T-helper 2 cell (primary cell): ENCODE measurements at regions not wholly inside any gene's neighbourhood (a gene's known extent, or its start where the extent isn't known, plus 50 kb on each side); places are given as distances from the start of the nearest gene placed in this dataset.
"Not testable (repeated sequence)": the region's sequence is repeated elsewhere in the genome, so short reads cannot be mapped to it uniquely, and the experiment has no call there.

ENCODE experiments used
- DNase-seq, 5 experiments: peaks; one replicate each; pipeline versions ENCODE4 v3.0.0 to v3.0.0-alpha.2; 2012 to 2022

DNA sequence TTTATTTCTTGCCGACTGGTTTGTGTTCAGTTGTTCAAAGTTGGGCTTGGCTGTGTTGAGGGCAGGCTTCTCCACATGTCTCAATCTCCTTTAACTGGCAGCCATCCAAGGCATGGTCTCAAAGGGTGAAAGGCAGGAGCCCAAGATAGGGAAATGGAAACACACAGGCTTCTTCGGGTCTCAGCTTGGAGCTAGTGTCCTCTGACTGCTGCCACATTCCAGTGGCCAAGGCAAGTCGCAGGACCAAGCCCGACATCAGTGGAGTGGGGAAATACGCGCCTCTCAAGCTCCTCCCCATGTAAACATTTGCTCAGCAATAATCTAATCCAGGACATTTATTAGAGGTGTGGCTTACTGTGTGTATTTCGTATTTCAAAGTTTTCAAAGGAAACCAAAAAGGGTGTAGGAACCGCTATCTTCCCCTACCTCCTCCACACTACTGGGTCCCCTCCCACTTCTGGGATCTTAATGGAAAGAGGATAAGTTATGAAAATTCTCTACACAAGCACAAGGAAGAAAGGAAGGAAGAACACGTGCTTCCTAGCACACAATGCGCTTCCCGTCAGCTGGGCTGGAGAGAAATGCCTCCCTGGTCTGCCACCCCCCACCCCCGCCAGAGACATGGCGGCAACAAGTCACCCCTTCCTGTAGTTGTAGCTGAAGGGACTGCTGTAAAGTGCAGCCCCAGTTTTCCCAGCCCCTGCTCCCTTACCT lies 181.7 kb downstream of the FAM43A start:
- no peak for DNase-seq

DNA sequence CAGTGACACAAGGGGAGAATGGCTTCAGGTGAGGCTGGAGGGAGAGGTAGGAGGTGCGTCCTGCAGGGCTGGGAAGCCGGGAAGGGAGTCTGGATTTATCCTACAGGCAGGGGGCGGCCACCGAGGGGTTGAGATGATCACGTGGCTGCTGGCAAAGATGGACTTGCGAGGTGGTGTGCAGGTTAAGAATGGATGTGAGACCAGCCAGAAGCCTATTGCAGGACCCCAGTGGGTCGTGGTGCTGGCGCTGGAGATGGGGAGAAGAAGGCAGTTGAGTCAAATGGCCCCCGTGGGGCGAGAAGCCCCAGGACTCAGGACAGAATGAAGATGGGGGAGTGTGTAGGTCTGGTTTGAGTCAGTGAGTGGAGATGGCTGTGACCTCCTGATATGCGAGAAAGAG lies 183.1 kb downstream of the FAM43A start:
- no peak for DNase-seq

DNA sequence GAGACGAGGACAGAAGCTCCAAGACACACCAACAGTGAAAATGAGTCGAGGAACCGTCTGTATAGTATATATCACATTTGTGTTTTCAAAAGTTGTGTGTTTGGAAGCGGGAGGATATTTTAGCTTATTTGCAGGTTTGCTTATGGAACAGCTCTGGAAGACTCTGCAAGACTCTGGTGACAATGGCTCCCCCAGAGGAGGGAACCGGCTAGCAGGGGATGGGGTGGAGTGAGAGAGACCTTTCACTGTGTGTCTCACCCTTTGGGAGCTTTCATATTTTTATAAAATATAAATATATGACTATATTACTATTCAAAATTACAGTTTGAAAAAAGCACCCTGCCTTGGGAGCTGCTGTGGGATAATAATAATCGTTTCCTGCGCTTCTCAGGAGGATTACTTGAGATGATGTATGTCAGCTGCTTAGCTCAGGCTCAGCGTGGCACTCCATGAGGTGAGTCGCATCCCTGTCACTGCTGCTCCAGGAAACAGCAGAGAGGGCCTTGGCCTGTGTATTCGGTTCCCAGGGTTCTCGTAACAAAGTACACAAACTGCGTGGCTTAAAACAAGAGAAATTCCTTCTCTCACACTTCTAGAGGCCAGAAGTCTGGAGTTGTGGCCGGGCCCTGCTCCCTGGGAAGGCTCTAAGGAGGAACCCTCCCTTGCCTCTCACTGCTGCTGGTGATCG lies 183.9 kb downstream of the FAM43A start:
- DNase-seq: no peak

DNA sequence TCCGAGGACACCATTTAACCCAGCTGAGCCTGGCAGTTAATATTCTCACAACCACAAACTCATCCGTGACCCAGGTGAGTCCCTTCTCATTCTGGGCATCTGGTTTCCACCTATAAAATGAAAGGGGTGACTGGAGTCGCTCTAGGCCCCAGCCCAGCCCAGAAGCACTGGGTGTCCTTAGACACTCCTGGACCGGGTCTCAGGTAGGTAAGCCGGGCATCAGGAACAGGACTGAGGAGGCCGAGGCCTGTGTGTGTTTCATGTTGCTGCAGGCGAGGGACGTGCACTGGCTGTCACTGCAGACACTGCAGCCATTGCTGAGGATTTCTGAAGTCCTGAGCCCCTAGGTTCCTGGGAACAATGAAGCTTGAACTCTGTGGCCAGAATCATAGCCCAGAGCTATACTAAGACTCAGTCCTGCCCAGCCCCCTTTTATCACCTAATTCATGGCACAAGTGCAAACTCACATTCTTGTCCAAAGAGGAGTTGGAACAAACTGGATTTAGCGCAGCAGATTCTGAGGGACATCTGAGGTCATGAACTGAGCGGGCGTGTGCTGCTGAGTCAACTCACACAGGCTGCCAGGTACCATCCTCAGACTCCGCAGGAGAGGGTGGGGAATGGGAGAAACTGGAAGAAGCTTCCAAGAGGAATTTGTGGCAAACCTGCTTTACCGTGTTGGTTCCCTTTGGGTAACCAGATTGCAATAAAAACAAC lies 184.9 kb downstream of the FAM43A start:
- DNase-seq: no peak

DNA sequence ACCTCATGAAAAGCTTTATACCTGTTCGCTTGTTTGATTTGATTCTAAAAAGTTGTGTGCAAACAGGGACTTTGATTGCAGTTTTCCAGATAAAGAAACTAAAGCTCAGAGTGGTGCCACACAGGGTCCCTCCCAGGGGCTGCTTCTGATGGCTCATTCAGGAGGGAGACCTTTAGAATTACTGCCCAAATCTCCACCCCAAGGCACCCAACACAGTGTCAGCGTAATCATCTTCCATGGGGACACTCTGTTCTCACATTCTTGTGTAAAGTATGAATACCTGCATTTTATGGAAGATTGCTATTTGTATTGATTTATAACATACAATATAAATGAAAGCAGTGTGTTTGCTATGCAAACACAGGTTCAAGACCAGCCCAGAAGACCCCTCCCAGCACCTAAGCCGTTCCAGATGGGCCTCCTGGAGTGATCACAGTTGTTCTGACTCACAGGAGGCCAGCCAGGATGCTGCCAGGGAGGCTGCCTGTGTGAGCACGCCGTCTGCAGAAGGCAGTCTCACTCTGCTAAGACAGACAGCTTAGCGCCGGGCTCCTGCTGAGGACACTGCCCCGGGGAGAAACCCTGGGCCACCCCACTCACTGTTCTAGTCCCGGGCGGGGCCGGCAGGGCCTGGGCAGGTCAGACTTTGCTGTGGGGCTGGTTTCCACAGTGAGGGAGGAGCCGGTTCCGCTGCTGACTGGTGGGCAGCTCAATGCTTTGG lies 185.6 kb downstream of the FAM43A start:
- no peak for DNase-seq

DNA sequence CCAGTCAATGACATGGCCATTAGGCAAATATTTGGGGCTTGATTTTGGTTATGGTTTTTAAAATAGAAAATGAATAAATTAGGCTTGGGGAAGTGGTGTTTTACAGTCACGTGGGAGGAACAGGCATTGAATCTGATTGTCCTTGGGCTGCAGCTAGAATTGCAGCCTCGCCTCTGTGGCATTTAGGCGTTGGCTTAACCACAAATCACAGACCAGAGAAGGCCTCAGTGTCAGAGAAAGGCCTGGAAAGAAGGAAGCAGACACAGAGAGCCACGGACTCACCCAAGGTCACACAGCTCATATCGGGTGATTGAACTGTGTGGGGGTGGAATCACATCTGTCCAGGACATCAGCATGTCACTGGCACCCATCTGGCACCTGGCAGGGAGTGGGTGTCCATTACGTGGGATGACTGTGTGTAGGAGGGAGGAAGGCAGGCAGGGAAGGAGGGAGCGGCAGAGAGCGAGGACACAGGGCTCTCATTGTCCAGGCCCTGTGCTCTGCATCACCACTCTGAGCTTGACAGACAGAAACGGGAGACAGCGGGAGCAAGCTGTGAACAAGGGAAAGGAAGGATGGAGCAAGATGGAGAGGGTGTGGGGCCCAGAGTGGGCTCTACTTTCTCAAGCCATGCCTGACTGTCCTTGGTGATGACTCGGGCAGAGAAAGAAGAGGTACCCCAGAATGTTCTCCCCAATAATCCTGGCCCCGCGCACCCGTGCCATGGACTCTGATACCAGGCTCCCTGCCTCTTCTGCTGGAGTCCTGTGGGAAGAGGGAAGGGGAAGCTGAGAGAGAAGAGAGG lies 186.4 kb downstream of the FAM43A start:
- no peak for DNase-seq

DNA sequence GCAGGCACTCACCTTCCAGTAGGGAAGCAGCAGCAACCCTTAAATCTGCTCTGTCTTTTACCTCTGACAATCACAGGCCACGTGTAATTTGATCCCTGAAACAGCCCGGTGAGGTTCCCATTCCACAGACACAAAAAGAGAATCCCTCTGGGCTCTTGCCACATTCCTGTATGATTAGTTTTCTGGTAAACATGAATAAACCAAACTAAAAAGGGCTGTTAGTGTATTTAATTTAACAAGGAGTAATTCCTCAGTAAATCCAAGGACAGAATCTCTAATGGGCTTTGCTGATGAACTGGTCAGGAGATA lies 186.9 kb downstream of the FAM43A start:
- DNase-seq: no peak

DNA sequence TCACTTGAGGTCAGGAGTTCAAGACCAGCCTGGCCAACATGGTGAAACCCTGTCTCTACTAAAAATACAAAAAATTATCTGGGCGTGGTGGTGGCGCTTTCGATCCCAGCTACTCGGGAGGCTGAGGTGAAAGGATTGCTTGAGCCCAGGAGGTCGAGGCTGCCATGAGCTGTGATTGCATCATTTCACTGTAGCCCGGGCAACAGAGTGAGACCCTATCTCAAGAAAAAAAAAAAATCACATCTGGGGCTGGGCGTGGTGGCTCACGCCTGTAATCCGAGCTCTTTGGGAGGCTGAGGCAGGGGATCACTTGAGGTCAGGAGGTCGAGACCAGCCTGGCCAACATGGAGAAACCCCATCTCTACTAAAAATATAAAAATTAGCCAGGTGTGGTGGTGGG lies 187.8 kb downstream of the FAM43A start:
- not testable (repeated sequence) for DNase-seq

DNA sequence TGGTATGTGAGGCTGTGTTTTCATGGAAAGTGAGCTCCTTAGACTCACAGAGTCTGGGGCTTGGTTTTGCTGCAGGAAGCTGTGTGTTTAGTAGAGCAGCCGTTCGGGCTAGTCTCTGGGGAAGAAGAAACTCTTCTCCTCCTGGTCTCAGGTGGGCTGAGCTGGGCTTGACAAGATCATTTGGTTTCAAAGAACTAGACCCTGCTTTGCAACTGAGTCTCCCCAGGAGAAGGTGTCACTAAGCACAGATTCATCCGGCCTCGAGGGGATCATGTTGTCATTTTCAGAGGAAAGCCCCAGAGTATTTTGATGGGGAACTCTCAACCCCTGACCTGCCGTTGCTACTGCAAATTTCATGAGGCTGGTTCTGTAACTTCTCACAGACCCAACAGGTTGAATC lies 188.5 kb downstream of the FAM43A start:
- no peak for DNase-seq

DNA sequence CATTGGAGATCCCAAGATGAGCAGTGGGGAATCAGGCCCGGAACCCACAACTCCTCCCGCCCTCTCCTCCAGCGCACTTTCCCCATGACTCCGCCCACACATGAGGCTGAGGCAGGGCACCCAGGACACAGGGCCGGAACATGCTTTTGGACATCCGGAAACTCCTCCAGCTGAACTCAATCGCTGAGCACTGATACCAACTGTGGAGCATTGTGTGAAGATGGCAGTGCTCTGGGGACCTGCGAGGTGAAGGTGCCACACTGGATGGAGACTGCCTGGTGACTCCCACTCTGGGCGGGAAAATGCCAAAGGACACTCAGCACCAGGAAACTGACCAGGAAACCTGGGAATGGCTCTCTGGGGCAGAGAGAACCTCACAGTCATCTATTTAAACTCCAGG lies 189.1 kb downstream of the FAM43A start:
- DNase-seq: no peak

DNA sequence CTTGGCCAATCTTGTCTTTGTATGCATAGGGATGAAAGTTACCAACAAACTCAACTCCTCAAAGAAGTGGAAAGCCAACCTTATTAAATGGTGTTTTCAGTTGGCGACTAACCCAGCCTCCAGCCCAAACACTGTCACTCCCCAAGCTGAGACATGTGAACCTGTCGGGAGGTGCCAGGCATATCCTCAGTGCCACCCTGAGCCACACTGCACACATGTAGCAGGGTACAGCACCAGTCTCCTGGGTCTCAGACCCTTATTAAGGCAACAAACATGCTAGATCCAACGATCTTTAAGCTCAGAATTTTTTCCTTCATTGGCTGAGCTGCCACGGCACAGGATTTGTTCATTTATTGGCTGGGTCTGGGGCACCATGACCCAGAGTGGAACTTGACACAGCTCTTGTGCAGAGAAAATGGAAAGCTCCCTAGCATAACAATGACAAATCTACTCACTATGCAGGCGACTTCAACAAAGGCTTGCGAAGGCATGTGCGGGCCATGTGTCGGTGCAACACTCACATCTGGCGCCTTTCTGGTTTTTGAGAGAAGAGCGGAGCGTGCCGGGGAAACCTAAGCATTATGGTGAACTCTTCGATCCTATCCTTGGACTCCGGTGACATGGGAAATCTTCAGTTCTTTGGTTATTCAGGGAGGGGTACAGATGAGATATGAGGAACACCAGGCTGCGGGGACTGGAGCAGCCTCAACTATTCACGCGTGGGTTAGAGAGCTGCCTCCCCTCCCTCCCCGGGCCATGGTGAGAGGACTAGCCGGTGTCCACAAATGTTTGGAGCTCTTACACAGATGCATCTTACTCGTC lies 190.1 kb downstream of the FAM43A start:
- DNase-seq: no peak

DNA sequence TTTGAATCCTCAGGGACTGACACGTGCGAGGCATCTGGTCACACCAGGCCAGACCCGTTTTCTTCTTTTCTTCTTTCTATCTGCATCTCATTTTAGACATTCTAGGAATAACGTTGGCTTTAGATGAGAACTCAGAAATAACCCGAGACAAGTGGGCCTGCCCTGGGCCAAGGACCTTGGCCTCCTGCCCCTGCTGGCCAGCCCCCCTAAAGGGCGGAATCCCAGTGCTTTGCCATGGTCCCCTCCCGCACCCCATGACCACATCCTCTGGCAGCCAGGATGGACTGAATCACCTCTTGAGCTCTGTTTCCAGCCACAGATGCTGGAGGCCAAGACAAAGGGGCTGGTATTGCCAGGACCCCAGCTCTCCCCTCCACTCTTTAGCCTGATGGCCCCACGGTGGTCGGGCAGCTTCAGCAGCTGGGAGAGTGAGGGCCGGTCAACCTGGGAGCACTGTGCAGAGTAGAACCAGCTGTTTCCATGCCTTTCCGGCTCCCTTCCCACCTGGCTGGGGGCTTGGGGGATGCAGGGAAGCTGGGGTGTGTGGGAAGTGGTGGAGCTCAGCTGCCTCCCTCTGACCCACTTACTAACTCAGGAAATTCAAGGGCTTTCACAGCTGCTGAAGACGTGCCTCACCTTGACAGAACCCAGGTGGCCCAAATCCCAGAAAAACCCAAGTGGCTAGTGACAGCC lies 190.9 kb downstream of the FAM43A start:
- DNase-seq: no peak

DNA sequence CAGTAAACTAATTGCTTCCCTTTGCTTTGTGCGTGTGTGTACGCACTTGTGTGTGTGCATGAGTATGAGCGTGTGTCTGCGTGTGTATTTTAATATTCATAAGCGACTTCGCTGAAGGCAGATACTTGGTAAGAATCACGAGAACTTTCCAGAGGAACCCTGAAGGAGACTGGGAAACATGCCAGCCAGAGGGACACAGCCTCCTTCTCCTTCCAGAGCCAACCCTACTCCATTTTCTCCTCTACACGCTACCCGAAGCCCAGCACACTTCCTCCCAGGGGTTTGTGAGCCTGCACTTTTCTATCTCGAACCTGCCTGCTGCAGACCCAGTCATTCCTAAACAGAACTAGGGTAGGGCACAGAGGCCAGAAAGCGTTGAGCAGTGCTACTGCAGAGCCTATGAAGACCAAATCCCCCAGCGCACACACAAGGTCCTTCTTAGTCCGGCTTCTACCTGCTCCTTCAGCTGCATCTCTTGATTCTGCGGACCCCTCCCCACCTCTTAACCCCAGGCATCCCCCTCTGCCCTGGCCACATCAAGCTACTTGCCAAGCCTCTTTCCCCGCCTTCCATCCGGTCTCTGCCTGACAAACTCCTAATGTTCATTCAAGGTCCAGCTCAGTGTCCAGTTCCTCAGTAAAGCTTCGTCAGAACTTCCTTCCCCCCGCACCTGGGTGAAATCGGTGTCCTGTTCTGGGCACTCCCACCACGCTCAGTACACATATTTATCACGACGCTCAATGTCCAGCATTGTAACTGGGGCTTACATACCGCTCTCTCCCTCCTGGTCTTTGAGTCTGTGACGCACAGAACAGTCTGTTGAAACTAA lies 191.8 kb downstream of the FAM43A start:
- no peak for DNase-seq

DNA sequence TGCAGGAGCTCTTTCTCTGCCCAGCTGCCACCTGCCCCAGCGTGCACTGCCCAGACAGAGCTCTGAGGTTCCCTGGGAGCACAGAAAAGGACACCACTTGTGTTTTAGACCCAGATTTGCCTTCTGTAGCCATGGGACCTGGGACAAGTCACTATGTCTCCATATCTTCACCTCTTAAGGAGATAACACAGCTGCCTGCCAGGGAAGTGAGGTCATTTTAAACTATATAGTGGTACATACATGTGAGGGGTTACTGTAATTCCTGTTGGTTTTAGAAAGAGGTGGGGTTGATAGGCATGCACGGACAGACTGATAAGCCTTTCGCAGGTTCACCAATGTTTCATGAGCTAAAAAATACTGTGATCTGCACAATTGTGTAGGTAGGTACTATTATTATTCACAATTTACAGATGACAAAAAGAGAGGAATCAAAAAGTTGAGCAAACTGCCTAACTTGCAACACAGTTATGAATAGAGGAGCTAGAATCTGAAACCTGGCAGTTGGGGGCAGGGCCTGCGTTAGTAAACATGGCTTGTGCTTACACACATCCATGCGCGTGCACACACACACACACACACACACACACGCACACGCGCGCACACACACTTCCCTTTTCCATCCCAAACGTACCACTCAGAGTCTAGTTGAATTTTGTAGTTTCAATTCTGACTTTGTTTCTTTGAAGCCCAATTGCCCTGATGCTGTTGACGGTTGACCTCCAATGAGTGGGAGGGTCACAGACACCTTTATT lies 193.6 kb downstream of the FAM43A start:
- DNase-seq: no peak

DNA sequence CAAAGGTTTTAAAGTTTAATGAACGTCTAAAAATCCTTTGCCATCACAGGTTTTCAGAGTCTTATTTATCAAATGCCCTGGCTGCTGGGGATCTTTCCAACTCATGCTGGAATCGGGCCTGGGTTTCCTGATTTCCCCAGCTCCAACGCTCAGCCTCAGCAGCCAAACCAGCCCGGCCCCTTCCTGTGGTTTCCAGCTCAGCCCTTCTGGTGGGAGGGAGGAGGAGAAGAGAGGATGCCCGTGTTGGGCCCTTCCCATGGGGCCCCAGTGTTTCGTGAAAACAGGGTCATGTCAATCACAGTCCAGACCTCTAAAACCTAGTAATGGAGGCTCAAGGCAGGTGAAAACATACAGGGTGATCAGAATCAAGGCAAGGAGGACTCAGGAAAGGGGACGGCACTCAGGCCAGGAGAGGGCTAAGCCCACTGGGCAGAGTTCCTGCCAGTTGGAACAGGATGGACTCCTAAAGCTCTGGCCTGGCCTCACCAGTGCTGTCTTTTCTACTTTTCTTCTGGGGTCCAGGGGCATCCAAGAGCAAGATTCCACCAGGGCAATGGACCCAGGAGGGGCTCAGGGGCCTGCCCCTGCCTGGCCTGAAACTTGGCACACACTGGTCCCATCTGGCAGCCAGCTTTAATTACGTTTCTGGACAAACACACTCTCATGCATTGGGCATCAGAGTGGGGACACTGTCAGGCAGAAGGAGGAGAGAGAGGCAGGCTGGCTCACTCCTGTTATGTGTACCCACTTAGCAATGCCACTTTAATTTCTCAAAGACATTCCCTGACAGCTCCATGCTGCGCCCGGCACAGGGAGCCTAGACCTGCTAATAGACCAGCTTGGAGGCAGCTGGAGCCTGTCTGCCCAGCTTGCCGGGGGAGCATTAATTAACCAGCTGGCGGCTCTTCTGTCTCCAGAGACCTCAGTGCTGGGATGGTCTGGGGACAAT lies 194.6 kb downstream of the FAM43A start:
- DNase-seq: no peak

DNA sequence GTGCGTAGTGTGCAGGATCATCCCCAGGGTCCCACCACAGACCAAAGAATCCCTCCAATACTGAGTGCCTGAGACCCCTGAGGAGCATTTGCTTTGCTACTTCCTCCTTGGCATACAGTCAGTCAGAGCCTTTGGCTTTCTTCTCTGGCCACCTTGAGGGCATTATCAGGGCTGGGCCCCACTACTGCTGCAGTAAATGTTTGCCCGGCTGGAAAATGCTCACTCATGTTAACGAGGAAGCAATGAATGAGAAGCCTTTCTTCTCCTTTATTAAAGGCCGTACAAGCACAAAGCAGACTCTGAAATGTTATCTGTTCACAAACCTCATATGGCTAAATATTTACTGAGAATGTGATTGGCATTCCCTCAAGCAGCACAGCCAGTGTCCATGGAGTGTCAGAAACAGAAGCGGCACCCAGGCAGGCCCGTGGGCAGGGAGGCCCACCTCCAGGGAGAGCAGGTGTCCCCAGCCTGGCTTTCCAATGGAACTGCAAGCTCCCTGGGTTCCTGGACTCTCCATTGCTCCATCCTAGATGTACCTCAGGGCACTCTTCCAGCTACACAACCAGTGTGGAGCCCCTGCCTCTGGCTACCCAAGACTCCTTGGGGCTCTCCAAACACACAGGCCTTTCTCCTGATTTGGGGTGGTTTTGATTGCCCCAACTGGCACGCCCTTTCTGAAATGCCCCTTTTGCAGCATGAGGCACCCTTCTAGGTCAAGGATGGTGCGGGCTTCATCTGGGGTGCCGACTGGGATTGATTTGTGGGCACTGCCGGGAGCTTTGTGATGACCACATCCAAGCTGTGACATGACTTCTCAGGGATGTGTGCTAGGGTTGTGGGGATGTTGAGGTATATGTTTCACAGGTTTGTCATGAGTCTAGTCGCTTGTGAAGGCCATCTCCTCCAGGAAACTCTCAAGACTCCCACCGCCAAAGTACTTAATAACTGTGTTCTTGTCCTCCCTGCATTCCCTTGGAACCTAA lies 195.6 kb downstream of the FAM43A start:
- no peak for DNase-seq
